Right lobe of liver (tissue), 6 donors: ENCODE measurements at regions not wholly inside any gene's neighbourhood (a gene's known extent, or its start where the extent isn't known, plus 50 kb on each side); places are given as distances from the start of the nearest gene placed in this dataset.

ENCODE experiments used
- ATAC-seq, 4 donors: fragments of 200-7000 bp; cut with Tn5 transposase; one replicate each; pipeline ENCODE4 v1.9.1; 2020; ENCODE audit warnings: mild to moderate bottlenecking in 4 of 4, moderate library complexity in 4 of 4
- DNase-seq, 3 donors: peaks; one replicate each; pipeline ENCODE4 v3.0.0-alpha.2; 2020
- H3K27ac ChIP-seq, 3 donors: fragments of 200-600 bp; one replicate each; pipeline ENCODE4 v1.8.0; 2022
- H3K27me3 ChIP-seq, 2 donors: fragments of 200-600 bp; one replicate each; pipeline ENCODE4 v1.8.0; 2022
- H3K36me3 ChIP-seq, 4 donors: fragments of 200-600 bp; sonication (generic) in 1 of 4; one replicate each; pipeline versions ENCODE4 v1.5.1 to v1.8.0; 2017 to 2022; ENCODE audit warnings: control low read depth in 1 of 4
- H3K4me1 ChIP-seq, 4 donors: fragments of 200-600 bp; sonication (generic) in 1 of 4; one replicate each; pipeline versions ENCODE4 v1.5.1 to v1.8.0; 2017 to 2022; ENCODE audit warnings: control low read depth in 1 of 4
- H3K4me3 ChIP-seq, 3 donors: fragments of 200-600 bp; one replicate each; pipeline ENCODE4 v1.8.0; 2022
- H3K9me3 ChIP-seq, 4 donors: fragments of 200-600 bp; sonication (generic) in 1 of 4; one replicate each; pipeline versions ENCODE4 v1.5.1 to v1.8.0; 2017 to 2022; ENCODE audit warnings: control low read depth in 1 of 4
- POLR2A ChIP-seq: fragments of 450-650 bp; IDR thresholded peaks from one replicate; pipeline ENCODE4 v1.6.1; 2017; ENCODE audit warnings: antibody characterized with exemption, mild to moderate bottlenecking
- WGBS: methylation state at CpG from one replicate; pipeline ENCODE4 v1.1.6; 2018; ENCODE audit warnings: low coverage, low lambda C conversion rate; ENCODE audit not compliant: insufficient coverage; ENCODE audit errors: missing lambda C conversion rate; 5-methylcytosine and 5-hydroxymethylcytosine counted together
- intact Hi-C, 2 donors: fragments of 100-400 bp; cut with DNase I; formaldehyde crosslinking; loops; one replicate each; pipeline versions ENCODE4 v1.11.2 to v1.14.1; 2022
- TF ChIP-seq, protein P1 (sequence below), 4 donors: fragments of 200-600 bp in 3 of 4; fragments of 450-650 bp in 1 of 4; IDR thresholded peaks; one replicate each; pipeline versions ENCODE4 v1.5.1 to v1.8.0; 2016 to 2022; ENCODE audit warnings: antibody characterized with exemption in 4 of 4, mild to moderate bottlenecking in 2 of 4
- donor health status: DM: no; HTN: yes; CAD: no.
- donor health status: DM: no; HTN: no; CAD: no.
- donor health status: DM: no; HTN: no; CAD: no.
- donor health status: DM: no; HTN: yes; CAD: no.
- donor health status: DM: no; HTN: yes; CAD: no.

- intact Hi-C loops: no loop called here
- Histone ChIP-seq H3K4me1 (no peaks in the 10 kb centered on the region), H3K27me3 (no peaks in the 10 kb centered on the region), H3K4me3 (no peak overlapping the region), H3K27ac (no peak overlapping the region), H3K36me3 (no peaks in the 10 kb centered on the region), H3K9me3 (no peaks in the 10 kb centered on the region)
- TF ChIP-seq, protein P1, sequence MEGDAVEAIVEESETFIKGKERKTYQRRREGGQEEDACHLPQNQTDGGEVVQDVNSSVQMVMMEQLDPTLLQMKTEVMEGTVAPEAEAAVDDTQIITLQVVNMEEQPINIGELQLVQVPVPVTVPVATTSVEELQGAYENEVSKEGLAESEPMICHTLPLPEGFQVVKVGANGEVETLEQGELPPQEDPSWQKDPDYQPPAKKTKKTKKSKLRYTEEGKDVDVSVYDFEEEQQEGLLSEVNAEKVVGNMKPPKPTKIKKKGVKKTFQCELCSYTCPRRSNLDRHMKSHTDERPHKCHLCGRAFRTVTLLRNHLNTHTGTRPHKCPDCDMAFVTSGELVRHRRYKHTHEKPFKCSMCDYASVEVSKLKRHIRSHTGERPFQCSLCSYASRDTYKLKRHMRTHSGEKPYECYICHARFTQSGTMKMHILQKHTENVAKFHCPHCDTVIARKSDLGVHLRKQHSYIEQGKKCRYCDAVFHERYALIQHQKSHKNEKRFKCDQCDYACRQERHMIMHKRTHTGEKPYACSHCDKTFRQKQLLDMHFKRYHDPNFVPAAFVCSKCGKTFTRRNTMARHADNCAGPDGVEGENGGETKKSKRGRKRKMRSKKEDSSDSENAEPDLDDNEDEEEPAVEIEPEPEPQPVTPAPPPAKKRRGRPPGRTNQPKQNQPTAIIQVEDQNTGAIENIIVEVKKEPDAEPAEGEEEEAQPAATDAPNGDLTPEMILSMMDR (IDR thresholded peaks at IDR 0.05): no peak
- no peak for TF ChIP-seq POLR2A
- DNase-seq: no peak
- WGBS: 2% methylated on average over 2 of the region's 2 CpGs
- ATAC-seq: no peak
Measured at GRCh38 chr16:64880994-64881393, 240.9 kb downstream of the CDH11 start.

GRCh38 chr16:64880006-64880405 is 241.9 kb downstream of the CDH11 start:
- ATAC-seq: no peak
- no peaks in the 10 kb centered on the region for H3K4me1 ChIP-seq
- 34% methylated on average over 2 of the region's 3 CpGs for whole genome bisulfite sequencing
- H3K4me3 ChIP-seq: no peak overlapping the region
- intact Hi-C loops: no loop called here
- DNase-seq: no peak
- no peaks in the 10 kb centered on the region for H3K36me3 ChIP-seq
- no peak for TF ChIP-seq POLR2A
- TF ChIP-seq, protein P1 (IDR thresholded peaks at IDR 0.05): no peak
- H3K27me3 ChIP-seq: no peaks in the 10 kb centered on the region
- no peaks in the 10 kb centered on the region for H3K9me3 ChIP-seq
- H3K27ac ChIP-seq: no peak overlapping the region

DNA sequence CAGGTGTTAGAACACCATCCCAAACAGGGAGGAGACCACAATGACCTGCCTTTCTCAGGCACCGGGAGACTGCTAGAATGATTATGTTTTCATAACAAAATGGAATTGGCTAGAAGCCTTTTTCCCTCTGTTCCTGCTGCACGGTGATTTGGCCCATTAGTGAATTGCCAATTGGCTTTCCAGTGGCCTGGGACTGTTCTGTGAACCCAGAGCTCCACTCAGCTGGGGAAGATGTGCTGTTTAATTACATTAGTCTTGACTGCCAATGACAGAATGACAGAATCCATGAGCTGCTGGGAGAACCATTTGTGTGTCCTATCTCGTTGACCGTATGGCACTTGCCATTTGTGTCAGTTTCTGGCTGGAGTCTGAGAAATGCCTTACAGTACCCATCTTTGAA is 242.9 kb downstream of the CDH11 start:
- Histone ChIP-seq H3K27ac (no peak overlapping the region), H3K27me3 (no peaks in the 10 kb centered on the region), H3K9me3 (no peaks in the 10 kb centered on the region), H3K4me3 (no peak overlapping the region), H3K4me1 (no peaks in the 10 kb centered on the region), H3K36me3 (no peaks in the 10 kb centered on the region)
- no peak for ATAC-seq
- WGBS: 56% methylated on average over 4 of the region's 4 CpGs
- DNase-seq: no peak
- TF ChIP-seq, protein P1 (IDR thresholded peaks at IDR 0.05): no peak
- intact Hi-C loops: no loop called here

DNA sequence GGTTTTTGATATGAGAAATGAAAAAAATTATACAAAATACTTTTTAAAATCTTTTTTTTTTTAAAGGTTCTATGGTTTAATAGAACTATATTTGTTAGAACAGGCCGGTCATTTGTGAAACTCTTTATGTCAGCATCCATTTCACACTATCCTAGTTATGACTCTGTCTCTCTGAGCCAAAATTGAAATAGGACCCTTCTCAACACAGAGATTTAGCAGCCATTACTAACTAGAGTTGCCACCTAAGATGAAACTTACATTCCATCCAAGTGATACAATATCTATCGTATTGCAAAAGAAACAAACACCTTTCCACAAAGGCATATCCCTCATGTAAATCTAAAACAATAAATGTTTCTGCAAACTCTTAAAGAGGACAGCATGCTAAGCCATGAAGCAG is 249.8 kb downstream of the CDH11 start:
- DNase-seq (no peak), ATAC-seq (no peak)
- TF ChIP-seq POLR2A: no peak
- TF ChIP-seq, protein P1 (IDR thresholded peaks at IDR 0.05): no peak
- intact Hi-C loops: no loop called here
- Histone ChIP-seq H3K27me3 (no peaks in the 10 kb centered on the region), H3K4me3 (no peak overlapping the region), H3K4me1 (no peaks in the 10 kb centered on the region), H3K36me3 (no peaks in the 10 kb centered on the region), H3K27ac (no peak overlapping the region), H3K9me3 (no peaks in the 10 kb centered on the region)
- WGBS: 63% methylated on average over 2 of the region's 2 CpGs

DNA sequence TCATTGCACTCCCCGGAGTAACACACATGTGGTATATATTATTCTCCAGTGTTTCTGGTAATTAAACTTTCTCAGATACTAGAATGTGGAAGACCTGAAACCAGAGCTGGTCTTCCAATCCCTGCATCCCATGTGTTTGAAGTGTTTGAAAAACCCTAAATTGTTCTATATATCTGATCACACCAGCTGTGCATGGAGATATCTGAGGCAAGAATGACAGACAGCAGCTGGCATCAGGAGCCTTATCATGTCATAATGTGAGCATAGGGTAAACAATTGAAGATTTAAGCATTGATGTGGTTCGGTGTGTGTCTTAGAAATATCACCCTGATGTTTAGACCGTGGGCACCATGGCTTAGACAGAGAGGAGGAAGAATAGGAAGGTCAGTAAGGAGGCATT is 251.0 kb downstream of the CDH11 start:
- Histone ChIP-seq H3K36me3 (no peaks in the 10 kb centered on the region), H3K27ac (no peak overlapping the region), H3K4me1 (no peaks in the 10 kb centered on the region), H3K4me3 (no peak overlapping the region), H3K27me3 (no peaks in the 10 kb centered on the region), H3K9me3 (no peaks in the 10 kb centered on the region)
- TF ChIP-seq, protein P1 (IDR thresholded peaks at IDR 0.05): no peak
- no peak for TF ChIP-seq POLR2A
- ATAC-seq (no peak), DNase-seq (no peak)
- intact Hi-C loops: no loop called here
- 36% methylated on average over 3 of the region's 3 CpGs for WGBS
